Suprapubic skin (tissue), 4 donors: ENCODE measurements at regions not wholly inside any gene's neighbourhood (a gene's known extent, or its start where the extent isn't known, plus 50 kb on each side); places are given as distances from the start of the nearest gene placed in this dataset.

Source experiments
- DNase-seq, 2 donors: peaks; one replicate each; pipeline ENCODE4 v3.0.0-alpha.2; 2019; ENCODE audit warnings: low spot score in 2 of 2
- H3K27ac ChIP-seq: fragments of 200-600 bp; sonication (generic); one replicate; pipeline ENCODE4 v1.5.1; 2019
- H3K27me3 ChIP-seq: fragments of 200-600 bp; sonication (generic); one replicate; pipeline ENCODE4 v1.5.1; 2019
- H3K36me3 ChIP-seq: fragments of 200-600 bp; sonication (generic); one replicate; pipeline ENCODE4 v1.5.1; 2019
- H3K4me1 ChIP-seq: fragments of 200-600 bp; sonication (generic); one replicate; pipeline ENCODE4 v1.5.1; 2019
- H3K4me3 ChIP-seq: fragments of 200-600 bp; sonication (generic); one replicate; pipeline ENCODE4 v1.5.1; 2019; ENCODE audit warnings: mild to moderate bottlenecking
- H3K9me3 ChIP-seq: fragments of 200-600 bp; sonication (generic); one replicate; pipeline ENCODE4 v1.5.1; 2019
- EP300 ChIP-seq: sonication (generic); formaldehyde crosslinking; IDR thresholded peaks from one replicate; pipeline ENCODE4 v1.6.1; 2017; ENCODE audit warnings: antibody characterized with exemption
- POLR2A ChIP-seq, 2 donors: fragments of 450-650 bp; IDR thresholded peaks; one replicate each; pipeline ENCODE4 v1.6.1; 2017; ENCODE audit warnings: antibody characterized with exemption in 2 of 2, mild to moderate bottlenecking in 2 of 2, moderate library complexity in 2 of 2
- POLR2AphosphoS5 ChIP-seq, 3 donors: sonication (generic); formaldehyde crosslinking; IDR thresholded peaks; one replicate each; pipeline ENCODE4 v1.6.1; 2017; ENCODE audit warnings: antibody characterized with exemption in 3 of 3
- WGBS: methylation state at CpG from one replicate; pipeline ENCODE4 v1.1.5; 2018; 5-methylcytosine and 5-hydroxymethylcytosine counted together
- TF ChIP-seq, protein P1 (sequence below), 2 donors: fragments of 200-600 bp in 1 of 2; fragments of 450-650 bp in 1 of 2; sonication (generic) in 1 of 2; IDR thresholded peaks; one replicate each; pipeline ENCODE4 v1.5.1; 2016 to 2019; ENCODE audit warnings: antibody characterized with exemption in 2 of 2, mild to moderate bottlenecking in 1 of 2, moderate library complexity in 1 of 2

DNA sequence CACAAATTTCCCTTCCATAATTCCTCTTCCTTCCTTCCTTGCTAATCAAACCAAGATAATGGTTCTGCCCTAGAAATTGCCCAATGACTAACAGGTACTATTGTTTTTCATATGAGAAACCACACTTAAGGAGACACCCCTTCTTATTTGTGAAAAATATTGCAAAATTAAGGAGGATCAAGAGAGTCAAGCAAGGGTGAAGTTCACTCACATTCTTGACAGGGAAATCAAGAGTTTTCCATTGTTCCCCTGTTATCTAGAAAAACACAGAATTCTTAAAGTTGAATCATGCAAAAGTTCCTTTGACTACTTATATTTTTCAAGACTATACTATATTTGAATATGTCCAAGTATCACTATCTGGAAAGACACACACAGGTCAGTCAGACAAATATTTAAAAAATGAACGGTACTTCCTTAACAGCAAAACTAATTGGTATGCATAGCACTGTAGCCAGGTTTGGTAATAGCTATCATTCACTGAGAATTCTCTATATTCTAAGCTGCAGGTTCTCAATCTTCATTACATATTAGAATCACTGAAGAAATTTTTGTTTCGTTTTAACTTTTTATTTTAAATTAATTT lies 897.2 kb downstream of the DIAPH3 start:
- DNase-seq, result no peak
- 50% methylated on average over 2 of the region's 2 CpGs for WGBS
- H3K9me3 ChIP-seq, result no peaks in the 10 kb centered on the region
- no peak for TF ChIP-seq EP300
- TF ChIP-seq, protein P1, sequence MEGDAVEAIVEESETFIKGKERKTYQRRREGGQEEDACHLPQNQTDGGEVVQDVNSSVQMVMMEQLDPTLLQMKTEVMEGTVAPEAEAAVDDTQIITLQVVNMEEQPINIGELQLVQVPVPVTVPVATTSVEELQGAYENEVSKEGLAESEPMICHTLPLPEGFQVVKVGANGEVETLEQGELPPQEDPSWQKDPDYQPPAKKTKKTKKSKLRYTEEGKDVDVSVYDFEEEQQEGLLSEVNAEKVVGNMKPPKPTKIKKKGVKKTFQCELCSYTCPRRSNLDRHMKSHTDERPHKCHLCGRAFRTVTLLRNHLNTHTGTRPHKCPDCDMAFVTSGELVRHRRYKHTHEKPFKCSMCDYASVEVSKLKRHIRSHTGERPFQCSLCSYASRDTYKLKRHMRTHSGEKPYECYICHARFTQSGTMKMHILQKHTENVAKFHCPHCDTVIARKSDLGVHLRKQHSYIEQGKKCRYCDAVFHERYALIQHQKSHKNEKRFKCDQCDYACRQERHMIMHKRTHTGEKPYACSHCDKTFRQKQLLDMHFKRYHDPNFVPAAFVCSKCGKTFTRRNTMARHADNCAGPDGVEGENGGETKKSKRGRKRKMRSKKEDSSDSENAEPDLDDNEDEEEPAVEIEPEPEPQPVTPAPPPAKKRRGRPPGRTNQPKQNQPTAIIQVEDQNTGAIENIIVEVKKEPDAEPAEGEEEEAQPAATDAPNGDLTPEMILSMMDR (IDR thresholded peaks at IDR 0.05), result no peak
- TF ChIP-seq POLR2AphosphoS5 (IDR thresholded peaks at IDR 0.05), result no peak
- TF ChIP-seq POLR2A (IDR thresholded peaks at IDR 0.05), result no peak
- no peak overlapping the region for H3K4me3 ChIP-seq
- H3K27ac ChIP-seq, result no peak overlapping the region
- no peaks in the 10 kb centered on the region for H3K36me3 ChIP-seq
- H3K27me3 ChIP-seq, result no peaks in the 10 kb centered on the region
- H3K4me1 ChIP-seq, result no peaks in the 10 kb centered on the region

DNA sequence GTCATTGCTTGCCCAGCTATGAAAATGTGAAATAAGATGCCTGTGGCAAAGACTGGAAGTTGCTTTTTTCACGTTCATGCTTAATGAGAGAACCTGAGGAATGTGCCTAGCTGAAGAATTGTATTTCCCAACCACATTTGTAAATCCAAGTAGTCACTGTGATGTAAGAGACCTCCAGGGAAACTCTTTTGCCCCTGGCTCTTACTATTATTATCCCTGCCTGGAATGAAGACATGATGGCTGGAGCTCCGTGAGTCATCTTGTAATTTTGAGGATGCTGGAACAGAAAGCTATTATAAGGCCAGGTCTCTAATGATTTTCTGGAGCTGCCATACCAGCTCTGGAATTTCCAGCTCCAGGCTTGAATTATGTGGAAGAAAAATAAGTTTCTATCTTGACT lies 894.3 kb downstream of the DIAPH3 start:
- Histone ChIP-seq H3K36me3 (no peaks in the 10 kb centered on the region), H3K4me1 (no peaks in the 10 kb centered on the region), H3K27me3 (no peaks in the 10 kb centered on the region), H3K27ac (no peak overlapping the region), H3K9me3 (no peaks in the 10 kb centered on the region), H3K4me3 (no peak overlapping the region)
- 42% methylated on average over 2 of the region's 2 CpGs for WGBS
- no peak for DNase-seq
- TF ChIP-seq POLR2AphosphoS5 (IDR thresholded peaks at IDR 0.05) (no peak), EP300 (no peak), POLR2A (IDR thresholded peaks at IDR 0.05) (no peak)
- TF ChIP-seq, protein P1 (IDR thresholded peaks at IDR 0.05), result no peak

DNA sequence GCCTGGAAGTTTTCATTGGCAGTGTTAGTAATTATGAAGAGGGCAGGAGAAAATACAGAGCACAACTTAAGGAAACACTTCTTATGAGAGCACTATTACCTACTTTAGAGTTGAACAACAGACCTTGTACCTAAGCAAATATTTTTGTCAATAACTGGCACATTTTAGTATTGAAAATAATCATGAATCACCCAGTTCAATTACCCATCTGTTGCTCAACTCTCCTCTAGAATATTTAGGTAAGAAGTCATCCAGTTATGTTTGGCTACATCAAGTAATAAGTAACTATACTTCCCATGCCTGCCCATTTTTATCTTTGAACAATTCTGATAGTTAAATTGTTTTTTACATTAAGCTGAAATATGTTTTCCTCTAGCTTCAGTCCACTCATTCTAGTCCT lies 893.4 kb downstream of the DIAPH3 start:
- TF ChIP-seq POLR2A (IDR thresholded peaks at IDR 0.05) (no peak), EP300 (no peak), POLR2AphosphoS5 (IDR thresholded peaks at IDR 0.05) (no peak)
- TF ChIP-seq, protein P1 (IDR thresholded peaks at IDR 0.05), result no peak
- DNase-seq, result no peak
- no peak overlapping the region for H3K27ac ChIP-seq
- no peaks in the 10 kb centered on the region for H3K36me3 ChIP-seq
- no peaks in the 10 kb centered on the region for H3K9me3 ChIP-seq
- no peaks in the 10 kb centered on the region for H3K4me1 ChIP-seq
- no peaks in the 10 kb centered on the region for H3K27me3 ChIP-seq
- H3K4me3 ChIP-seq, result no peak overlapping the region

DNA sequence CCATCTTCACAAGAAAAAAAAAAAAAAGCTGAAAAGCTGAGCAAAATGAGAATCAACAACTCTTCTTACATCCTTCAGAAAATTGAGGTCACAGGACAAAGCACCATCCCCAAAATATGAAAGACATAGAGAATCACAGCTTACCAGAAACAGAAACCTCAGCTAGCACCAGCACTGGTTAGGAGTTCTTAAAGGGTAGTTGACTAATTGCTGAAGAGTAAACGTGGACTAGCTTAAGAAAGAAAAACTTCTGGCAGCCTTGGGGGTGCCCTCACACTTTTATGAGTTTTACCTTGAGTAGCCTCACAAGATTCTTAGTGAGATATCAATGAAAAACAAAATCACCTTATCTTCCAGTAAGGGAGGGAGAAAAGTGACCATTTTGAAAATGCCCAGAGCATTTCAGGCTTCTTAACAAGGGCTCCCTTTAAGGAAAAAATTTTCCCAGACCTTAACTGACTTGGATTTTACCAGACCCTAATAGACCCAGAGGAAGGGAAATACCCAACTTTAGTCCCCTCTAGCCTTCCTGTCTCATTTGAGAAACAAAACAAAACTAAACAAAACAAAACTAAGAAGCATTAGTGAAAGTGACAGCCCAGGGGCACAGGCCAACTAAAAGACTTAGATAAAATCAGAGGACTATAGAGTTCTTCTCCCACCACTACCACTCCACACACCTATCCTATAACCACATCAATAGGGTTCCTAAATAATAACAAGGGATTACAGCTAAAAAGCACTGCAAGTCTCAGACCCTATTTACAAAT lies 888.6 kb downstream of the DIAPH3 start:
- WGBS, result 22% methylated on average over 1 of the region's 1 CpG
- Histone ChIP-seq H3K36me3 (no peaks in the 10 kb centered on the region), H3K4me3 (no peak overlapping the region), H3K27ac (no peak overlapping the region), H3K9me3 (no peaks in the 10 kb centered on the region), H3K27me3 (no peaks in the 10 kb centered on the region), H3K4me1 (no peaks in the 10 kb centered on the region)
- no peak for DNase-seq
- TF ChIP-seq POLR2AphosphoS5 (IDR thresholded peaks at IDR 0.05) (no peak), POLR2A (IDR thresholded peaks at IDR 0.05) (no peak), EP300 (no peak)
- TF ChIP-seq, protein P1 (IDR thresholded peaks at IDR 0.05), result no peak

DNA sequence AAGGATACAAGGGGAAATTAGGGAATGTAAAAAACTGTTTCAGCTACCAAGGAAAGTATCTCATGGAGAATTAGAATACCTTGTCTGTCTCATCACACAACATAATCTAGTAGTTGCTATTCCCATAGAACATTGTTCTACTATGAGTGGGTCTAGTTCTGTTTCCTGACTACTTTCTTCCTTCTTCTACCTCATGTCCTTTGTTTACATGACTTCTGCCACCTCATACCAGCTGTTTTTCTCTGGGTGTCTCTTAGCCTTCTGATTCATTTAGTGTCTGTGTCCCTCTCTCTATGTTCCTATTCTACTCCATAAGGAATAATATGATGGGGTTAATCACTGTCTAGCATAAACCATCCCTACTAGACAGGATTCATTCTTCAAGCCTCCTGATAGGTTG lies 887.3 kb downstream of the DIAPH3 start:
- TF ChIP-seq POLR2AphosphoS5 (IDR thresholded peaks at IDR 0.05) (no peak), POLR2A (IDR thresholded peaks at IDR 0.05) (no peak), EP300 (no peak)
- TF ChIP-seq, protein P1 (IDR thresholded peaks at IDR 0.05), result no peak

More for the DNA sequence above, 887.3 kb downstream of the DIAPH3 start:
- H3K4me1 ChIP-seq, result no peaks in the 10 kb centered on the region
- H3K36me3 ChIP-seq, result no peaks in the 10 kb centered on the region
- DNase-seq, result no peak
- H3K27ac ChIP-seq, result no peak overlapping the region
- H3K27me3 ChIP-seq, result no peaks in the 10 kb centered on the region
- no peak overlapping the region for H3K4me3 ChIP-seq
- no peaks in the 10 kb centered on the region for H3K9me3 ChIP-seq
